ENCODE measurements at regions not wholly inside any gene's neighbourhood (a gene's known extent, or its start where the extent isn't known, plus 50 kb on each side); places are given as distances from the start of the nearest gene placed in this dataset.

GRCh38 chr17:83186751-83187421 is 107.5 kb downstream of the METRNL start:
- TF ChIP-seq CTCF (conservative IDR thresholded peaks at IDR 0.05; ENCODE audit: low read depth, low read length) (no peak), EZH2 (IDR thresholded peaks at IDR 0.05; ENCODE audit: low read length, unreplicated experiment) (no peak), EZH2phosphoT487 (IDR thresholded peaks at IDR 0.05; ENCODE audit: borderline replicate concordance, low read length) (no peak)
- Histone ChIP-seq H3K79me2 (ENCODE audit: low read length) (no peaks in the 10 kb centered on the region), H3F3A (ENCODE audit: low read length, unreplicated experiment) (no peaks in the 10 kb centered on the region), H2AFZ (ENCODE audit: low read length) (no peak overlapping the region), H3K4me3 (ENCODE audit: low read length) (no peak overlapping the region), H3K27ac (ENCODE audit: low read length) (no peak overlapping the region), H3K36me3 (ENCODE audit: low read depth, low read length) (no peaks in the 10 kb centered on the region), H3K27me3 (ENCODE audit: low read length) (0 out of 2 replicates have a peak, but pooled peaks cover 4% of the 10 kb centered on the region), H3K9me2 (replicated peaks; ENCODE audit: low read length) (no peaks in the 10 kb centered on the region), H4K20me1 (ENCODE audit: low read length) (no peaks in the 10 kb centered on the region), H3K9me3 (ENCODE audit: low read length) (no peaks in the 10 kb centered on the region), H3K4me2 (ENCODE audit: low read length) (no peak overlapping the region), H3K4me1 (ENCODE audit: insufficient read depth, low read length) (no peaks in the 10 kb centered on the region), H3K9ac (ENCODE audit: low read length) (no peak overlapping the region)
- intact Hi-C loops (cut with micrococcal nuclease) = no loop called here
- ChIA-PET CTCF (no interaction called here), POLR2A (ENCODE audit: unreplicated experiment) (no interaction called here)
- ATAC-seq (no peak), DNase-seq (no peak)
- BruUV-seq (replicated peaks) = no TSS peak

- H3K27ac ChIP-seq (ENCODE audit: low read length) = no peak overlapping the region
- H3K79me2 ChIP-seq (ENCODE audit: low read length) = no peaks in the 10 kb centered on the region
- no peak overlapping the region for H3K4me3 ChIP-seq (ENCODE audit: low read length)
- no peaks in the 10 kb centered on the region for H3K36me3 ChIP-seq (ENCODE audit: low read depth, low read length)
- H4K20me1 ChIP-seq (ENCODE audit: low read length) = no peaks in the 10 kb centered on the region
- H3F3A ChIP-seq (ENCODE audit: low read length, unreplicated experiment) = no peaks in the 10 kb centered on the region
- H3K4me2 ChIP-seq (ENCODE audit: low read length) = no peak overlapping the region
- ChIA-PET CTCF (no interaction called here), POLR2A (ENCODE audit: unreplicated experiment) (no interaction called here)
- no peaks in the 10 kb centered on the region for H3K9me3 ChIP-seq (ENCODE audit: low read length)
- no peak overlapping the region for H2AFZ ChIP-seq (ENCODE audit: low read length)
- no peak for TF ChIP-seq EZH2phosphoT487 (IDR thresholded peaks at IDR 0.05; ENCODE audit: borderline replicate concordance, low read length)
- no peak for TF ChIP-seq EZH2 (IDR thresholded peaks at IDR 0.05; ENCODE audit: low read length, unreplicated experiment)
- TF ChIP-seq CTCF (conservative IDR thresholded peaks at IDR 0.05; ENCODE audit: low read depth, low read length) = no peak
- H3K4me1 ChIP-seq (ENCODE audit: insufficient read depth, low read length) = no peaks in the 10 kb centered on the region
- intact Hi-C loops (cut with micrococcal nuclease) = no loop called here
- H3K9me2 ChIP-seq (replicated peaks; ENCODE audit: low read length) = no peaks in the 10 kb centered on the region
- no peak overlapping the region for H3K9ac ChIP-seq (ENCODE audit: low read length)
- DNase-seq = no peak
- H3K27me3 ChIP-seq (ENCODE audit: low read length) = 0 out of 2 replicates have a peak, but pooled peaks cover 4% of the 10 kb centered on the region
- no TSS peak for BruUV-seq (replicated peaks)
- no peak for ATAC-seq
Observed at GRCh38 chr17:83187782-83188311, 108.4 kb downstream of the METRNL start.

Data from PC-3 (cell line).